NCI-H2227 (cell line): ENCODE measurements at regions not wholly inside any gene's neighbourhood (a gene's known extent, or its start where the extent isn't known, plus 50 kb on each side); places are given as distances from the start of the nearest gene placed in this dataset.
A peak's percentile ranks its signal among the peaks of the same experiment; 100 is the strongest.

ENCODE experiments used
- DNase-seq: peaks from one replicate; lab custom pipeline; 2025; ENCODE audit not compliant: unreplicated experiment; lab: John Stamatoyannopoulos, UW

- no peak for DNase-seq
Measured at GRCh38 chr11:36722421-36722820, 124.4 kb upstream of the RAG2 start.

- peak; percentile 89 for DNase-seq
Measured at GRCh38 chr11:36719358-36720107, 121.5 kb upstream of the RAG2 start.

- peak; percentile 72 for DNase-seq
Measured at GRCh38 chr11:36718451-36718850, 120.4 kb upstream of the RAG2 start.

GRCh38 chr11:36713715-36714114 is 115.7 kb upstream of the RAG2 start:
- DNase-seq: no peak

GRCh38 chr11:36711104-36711825 is 113.2 kb upstream of the RAG2 start:
- no peak for DNase-seq
